ENCODE measurements at regions not wholly inside any gene's neighbourhood (a gene's known extent, or its start where the extent isn't known, plus 50 kb on each side); places are given as distances from the start of the nearest gene placed in this dataset.
A peak's percentile ranks its signal among the peaks of the same experiment; 100 is the strongest.

- no peak for DNase-seq
Observed at GRCh38 chr17:62913991-62914570, 52.0 kb upstream of the TANC2 start.

GRCh38 chr17:62912363-62912762 lies 53.7 kb upstream of the TANC2 start:
- no peak for DNase-seq

DNA sequence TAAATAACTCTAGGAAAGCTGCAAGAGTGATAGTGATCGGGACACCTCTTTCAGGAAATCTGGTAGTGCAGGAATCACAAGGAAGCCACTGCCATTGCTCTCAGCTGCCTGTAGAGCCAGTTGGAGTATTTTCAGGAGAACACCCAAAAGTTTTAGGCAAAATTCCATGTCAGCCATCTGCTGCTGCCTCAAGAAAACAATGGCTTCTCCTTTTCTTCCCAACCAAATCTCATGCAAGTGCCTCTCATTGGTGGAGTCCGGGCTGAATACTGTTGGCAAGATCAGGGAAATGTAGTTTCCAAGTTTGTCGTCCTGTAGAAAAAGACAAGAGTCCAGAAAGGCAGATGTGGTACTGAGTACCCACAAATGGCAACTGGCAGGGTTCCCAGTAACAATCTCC lies 54.9 kb upstream of the TANC2 start:
- DNase-seq: no peak

DNA sequence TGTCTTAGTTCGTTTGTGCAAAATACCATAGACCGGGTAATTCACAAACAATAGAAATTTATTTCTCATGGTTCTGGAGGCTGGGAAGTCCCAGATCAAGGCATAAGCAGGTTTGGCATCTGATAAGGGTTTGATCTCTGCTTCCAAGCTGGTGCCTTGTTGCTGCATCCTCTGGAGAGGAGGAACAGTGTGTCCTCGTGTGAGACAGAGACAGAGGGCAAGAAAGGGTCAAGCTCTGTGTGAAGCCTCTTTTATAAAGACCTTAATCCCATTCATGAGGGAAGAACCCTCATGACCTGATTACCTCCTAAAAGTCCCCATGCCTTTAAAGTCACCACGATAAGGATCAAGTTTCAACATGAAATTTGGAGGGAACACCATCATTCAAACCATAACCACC lies 55.8 kb upstream of the TANC2 start:
- DNase-seq: no peak

DNA sequence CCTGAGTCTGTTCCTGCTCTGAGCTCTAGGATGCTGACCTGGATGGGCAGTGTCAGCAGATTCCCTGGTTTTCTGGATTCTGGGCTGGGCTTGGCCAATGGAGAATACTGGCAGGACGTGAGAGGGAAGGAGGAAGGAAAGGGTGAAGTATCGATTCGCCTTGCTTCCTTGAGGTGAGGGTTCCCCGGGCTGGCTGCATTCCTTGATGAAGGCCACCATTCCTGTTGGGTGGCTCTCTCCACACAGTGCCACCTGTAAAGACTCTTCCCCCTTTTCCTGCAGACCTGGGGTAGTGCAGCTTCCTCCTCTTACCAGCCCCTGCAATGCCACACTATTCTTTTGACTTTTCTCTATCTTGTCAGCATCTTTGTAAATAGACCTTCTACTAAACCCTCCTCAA lies 58.1 kb upstream of the TANC2 start:
- DNase-seq: no peak

DNA sequence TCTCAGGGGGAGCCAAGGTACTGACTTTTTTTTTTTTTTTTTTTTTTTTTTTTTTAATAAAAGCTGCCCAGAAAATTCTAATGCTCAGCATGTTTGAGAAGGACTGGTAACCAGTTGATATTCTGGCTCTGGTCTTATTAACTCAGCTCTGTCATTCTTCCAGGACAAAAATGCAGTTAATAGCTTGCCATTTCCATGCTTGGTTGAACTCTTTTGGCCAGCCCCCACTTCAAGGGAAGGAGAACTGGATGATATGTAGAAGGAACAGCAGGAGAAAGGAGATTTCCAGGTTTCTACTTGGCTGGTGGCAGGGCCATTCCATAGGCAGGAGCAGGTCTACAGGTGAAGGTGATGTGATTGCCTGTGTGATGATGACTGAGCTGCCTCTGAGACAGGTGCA lies 59.2 kb upstream of the TANC2 start:
- no peak for DNase-seq

GRCh38 chr17:62905233-62905632 lies 60.8 kb upstream of the TANC2 start:
- no peak for DNase-seq

- DNase-seq: no peak
Observed at GRCh38 chr17:62902531-62903220, 63.4 kb upstream of the TANC2 start.

DNA sequence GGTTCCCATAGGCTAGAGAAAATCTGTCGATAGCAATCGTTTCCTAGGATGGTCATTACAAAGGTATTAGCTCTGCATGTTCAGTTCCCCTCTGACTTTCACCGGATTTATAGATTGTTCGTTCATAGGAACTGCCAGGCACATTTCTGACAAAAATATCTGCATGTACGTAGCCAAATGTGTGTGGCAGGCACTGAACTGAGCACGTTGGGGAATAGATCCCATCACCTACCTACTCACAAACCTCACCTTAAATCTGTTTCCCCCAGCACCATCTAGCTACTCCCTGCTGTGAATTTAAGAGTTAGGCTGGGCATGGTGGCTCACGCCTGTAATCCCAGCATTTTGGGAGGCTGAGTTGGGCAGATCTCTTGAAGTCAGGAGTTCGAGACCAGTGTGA lies 64.5 kb upstream of the TANC2 start:
- DNase-seq: no peak

DNA sequence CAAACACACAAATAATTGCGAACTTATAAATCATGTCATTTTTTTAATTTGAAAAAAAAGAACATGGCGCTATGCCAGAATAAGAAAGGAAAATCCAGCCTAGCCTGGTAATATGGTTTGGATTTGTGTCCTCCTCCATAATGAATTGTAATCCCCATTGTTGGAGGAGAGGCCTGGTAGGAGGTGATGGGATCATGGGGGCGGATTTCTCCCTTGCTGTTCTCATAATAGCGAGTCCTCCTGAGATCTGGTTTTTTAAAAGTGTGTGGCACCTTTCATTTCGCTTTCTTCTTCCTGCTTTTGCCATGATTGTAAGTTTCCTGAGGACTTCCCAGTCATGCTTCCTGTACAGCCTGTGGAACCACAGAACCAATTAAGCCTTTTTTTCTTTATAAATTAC lies 65.9 kb upstream of the TANC2 start:
- no peak for DNase-seq

DNA sequence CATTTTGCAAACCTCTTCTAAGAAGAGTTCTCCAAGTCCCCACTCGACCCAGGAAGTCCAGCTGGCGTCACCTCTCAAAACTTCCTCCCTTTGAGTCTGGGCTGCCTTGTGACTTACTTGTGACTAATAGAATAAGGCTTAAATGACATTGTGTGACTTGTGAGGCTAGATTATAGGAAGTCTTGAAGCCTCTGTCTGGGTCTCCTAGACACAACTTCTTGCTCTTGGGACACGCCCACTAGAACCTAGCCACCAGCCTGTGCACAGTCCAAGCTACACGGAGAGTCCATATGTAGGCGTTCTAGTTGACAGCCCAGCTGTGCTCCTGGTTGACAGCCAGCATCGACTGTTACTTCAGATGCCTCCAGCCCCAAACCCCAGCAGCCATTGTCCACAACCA lies 66.7 kb upstream of the TANC2 start:
- no peak for DNase-seq

DNA sequence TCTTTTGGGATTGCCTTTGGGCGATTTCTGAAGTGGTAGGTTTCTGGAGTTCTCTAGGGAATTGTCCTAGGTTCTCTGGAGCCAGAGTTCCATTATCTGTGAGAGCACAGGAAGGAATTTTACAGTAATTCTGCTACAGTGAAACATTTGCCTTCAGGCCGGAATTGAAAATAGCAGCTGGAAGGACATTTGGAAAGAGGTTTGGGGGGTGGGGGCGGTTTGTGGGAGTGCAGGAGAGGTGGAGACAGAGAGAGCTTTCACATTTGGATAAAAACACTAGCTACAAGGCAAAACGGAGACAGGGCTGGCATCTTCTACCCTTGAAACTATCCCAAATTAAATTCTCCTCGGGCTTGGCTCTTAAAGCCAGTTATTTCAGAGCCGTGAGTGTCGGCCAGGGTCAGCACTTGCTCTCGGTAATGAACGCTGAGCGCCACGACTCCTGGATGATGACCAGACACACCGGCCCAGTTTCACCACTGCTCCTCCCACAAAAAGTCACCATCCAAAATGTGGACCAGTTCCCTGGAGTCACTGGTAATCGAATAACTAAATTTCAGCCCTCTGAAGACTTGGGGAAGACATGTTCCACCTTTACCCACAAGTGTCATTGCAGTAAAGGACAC lies 67.7 kb upstream of the TANC2 start:
- no peak for DNase-seq

- no peak for DNase-seq
Observed at GRCh38 chr17:62897706-62898105, 68.3 kb upstream of the TANC2 start.

DNA sequence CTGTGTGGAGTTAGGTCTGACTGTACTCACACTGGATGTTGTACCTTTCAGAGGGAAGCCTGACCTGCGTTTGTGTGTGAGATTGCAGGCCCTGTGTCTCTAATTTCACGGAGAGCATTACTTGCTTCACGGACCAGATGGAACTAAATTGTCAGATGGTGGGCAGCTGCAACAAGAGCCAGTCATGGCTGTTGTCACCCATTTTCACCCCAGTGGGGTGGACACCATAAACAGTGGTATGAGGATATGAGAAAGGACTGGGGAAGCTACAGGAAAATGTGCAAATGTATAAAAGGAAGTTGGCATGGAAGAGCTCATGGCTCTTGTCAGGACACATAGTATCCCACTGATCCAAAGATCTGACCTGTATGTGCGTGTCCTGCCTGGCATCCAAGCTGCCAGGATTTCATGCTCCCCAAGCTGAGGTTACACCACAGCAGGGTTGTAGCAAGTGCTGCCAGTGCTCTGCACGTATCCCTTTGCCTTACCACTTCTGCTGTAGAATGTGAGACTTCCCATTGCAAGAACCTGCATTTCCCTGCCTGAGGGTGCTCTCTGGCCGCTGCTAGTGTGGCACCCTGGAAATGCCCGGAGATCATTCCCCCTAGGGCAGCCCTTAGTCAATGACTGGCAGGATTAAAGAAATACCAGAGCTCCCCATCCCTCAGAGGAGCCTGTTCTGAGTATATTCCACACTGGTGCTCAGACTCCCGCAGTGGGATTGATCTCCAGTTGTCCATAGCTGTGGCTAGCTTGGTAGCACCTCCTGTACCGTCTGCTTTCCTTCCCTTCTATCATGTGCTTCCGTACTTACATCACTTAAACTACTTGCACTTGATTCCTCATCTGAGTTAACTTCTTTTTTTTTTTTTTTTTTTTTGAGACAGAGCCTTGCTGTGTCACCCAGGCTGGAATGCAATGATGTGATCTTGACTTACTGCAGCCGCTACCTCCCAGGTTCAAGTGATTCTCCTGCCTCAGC lies 70.4 kb upstream of the TANC2 start:
- no peak for DNase-seq

DNA sequence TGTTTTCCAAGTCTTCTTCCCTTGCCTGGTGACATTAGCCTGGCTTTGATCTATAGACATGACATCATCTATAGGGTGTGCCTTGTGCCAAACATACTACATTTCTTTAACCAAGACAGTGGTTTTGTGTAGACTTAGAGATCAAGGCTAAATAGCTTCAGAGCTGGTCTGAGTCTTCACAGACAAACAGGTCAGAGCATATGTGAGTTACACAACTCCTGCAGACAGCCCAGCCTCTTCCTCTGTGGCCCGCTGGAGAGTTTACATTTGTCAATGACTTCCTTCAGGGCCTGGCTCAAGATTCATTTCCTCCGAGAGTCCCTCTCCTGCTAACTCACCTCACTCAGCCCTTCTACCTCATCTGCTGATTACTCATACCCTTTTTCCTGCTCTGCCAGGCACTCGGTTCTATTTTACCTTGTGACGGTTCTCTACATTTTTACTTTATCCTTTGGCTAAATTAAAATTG lies 73.1 kb upstream of the TANC2 start:
- peak; percentile 24 for DNase-seq

DNA sequence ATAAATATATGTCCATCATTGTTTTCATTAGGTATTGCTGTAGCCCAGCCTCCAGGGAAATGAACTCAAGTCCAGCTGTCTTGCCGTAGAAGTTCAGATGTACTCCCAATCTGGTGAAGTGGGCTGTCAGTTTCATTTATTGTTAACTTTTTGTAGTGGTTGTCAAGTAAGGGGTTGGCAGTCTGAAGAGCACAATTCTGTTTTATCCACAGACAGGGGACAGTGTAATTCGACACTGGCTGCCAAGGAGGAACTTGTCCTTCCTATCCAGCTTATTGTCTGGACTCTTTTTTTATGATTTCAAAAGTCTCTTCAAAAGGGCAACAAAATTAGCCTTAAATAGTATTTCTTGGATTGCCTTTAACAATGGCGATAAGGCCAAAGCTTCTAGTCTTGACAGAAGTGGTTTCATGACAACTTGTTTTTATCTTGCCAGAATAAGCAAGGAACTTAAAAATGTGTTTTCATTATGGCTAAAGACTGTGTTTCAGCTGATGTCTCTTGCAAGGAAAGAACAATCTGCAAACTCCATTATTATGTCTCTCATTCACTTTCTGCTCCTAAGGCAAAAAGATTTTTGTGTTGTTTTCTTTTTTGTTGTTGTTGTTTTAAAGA lies 73.9 kb upstream of the TANC2 start:
- no peak for DNase-seq

DNA sequence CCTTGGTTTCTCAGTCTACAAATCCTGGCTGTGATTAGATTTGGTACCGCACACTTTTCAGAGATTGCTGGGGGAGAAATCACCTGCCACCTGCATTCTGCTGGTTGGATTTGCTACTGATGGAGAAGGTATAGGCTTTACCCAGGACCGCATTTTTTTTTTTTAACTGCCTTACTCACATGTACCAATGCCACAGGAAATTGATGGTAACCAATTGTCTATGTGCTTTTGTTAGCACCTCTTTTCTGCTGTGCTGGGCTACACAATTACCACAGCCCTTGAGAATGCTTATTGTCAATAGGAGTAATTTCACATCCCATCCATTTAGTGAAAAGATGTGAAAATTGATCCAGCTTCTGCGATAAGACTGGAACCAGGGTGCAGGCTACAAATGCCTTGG lies 74.4 kb upstream of the TANC2 start:
- DNase-seq: no peak

DNA sequence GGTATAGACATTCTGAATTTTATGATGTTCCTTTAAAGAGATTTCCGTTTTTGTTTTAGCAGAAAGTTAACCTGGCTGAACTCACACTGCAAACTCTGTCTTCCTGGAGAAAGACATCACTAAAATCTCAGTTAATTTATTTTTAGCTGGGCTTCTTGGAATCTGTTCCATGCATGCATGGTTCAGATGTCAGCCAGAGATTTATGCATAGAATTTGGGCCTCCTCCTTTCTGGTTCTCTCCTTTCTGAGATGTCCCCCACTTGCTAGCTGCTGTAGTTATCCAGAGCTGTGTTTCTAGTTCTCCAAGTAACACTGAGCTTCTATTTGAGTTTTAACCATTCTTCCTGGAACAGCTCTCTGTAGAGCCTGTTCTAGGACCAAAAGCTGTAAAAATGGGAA lies 77.3 kb upstream of the TANC2 start:
- no peak for DNase-seq

- no peak for DNase-seq
Observed at GRCh38 chr17:62888148-62888547, 77.9 kb upstream of the TANC2 start.

- DNase-seq: no peak
Observed at GRCh38 chr17:62887437-62887836, 78.6 kb upstream of the TANC2 start.

- no peak for DNase-seq
Observed at GRCh38 chr17:62884781-62885180, 76.7 kb upstream of the MARCHF10 start.

DNA sequence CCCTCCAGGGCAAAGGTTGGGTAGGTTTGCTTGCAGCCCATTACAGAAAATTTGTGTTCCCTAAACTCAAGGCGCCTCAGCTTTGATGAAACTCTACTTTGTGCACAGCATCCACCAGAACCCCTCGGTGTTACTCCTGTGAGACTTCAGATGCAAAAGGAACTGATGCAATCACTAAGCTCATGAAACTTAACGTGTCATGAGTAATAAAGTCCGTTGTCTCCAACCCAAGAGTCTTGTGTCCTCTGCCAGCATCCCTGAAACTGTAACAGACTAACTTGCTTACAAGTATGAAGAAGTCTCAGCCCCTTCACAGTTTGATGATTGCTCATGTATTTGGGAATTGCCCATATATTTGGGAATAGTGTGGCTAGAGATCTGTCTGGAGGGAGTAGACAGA lies 74.8 kb upstream of the MARCHF10 start:
- no peak for DNase-seq

DNA sequence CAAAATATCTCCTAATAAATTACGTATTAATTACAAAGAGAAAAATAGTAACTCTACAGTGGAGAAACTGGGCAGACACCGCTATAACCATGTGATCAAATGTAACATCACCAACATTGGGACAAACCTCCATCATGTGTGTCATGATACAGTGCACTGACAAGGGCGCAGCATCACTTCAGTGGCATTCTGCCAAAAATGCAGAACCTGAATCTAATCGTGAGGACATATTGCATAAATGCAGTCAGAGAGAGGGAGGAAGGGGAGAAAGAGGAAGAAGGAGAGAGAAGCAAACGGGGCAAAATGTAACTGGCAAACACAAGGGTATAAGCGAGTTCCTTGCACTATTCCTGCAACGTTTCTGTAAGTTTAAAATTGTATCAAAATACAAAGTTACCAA lies 74.2 kb upstream of the MARCHF10 start:
- DNase-seq: no peak

All from CD4-positive, alpha-beta T cell treated with Interleukin-17A for 4 hours (primary cell).